WTC11 (cell line): ENCODE measurements at regions not wholly inside any gene's neighbourhood (a gene's known extent, or its start where the extent isn't known, plus 50 kb on each side); places are given as distances from the start of the nearest gene placed in this dataset.

Source experiments
- ATAC-seq: fragments of 200-7000 bp; cut with Tn5 transposase; 2 replicates; pipeline ENCODE4 v1.10.0; 2021; ENCODE audit warnings: mild to moderate bottlenecking, moderate library complexity
- CTCF ChIA-PET: fragments of 300-600 bp; sonication (Branson Sonifier 250); formaldehyde crosslinking; loops from one replicate; lab custom pipeline; 2021; ENCODE audit warnings: antibody characterized with exemption; lab: Charles Lee
- POLR2A ChIA-PET: fragments of 350-600 bp; sonication (Branson Sonifier 250); formaldehyde crosslinking; loops from one replicate; lab custom pipeline; 2021; ENCODE audit warnings: antibody characterized with exemption; lab: Charles Lee
- DNase-seq: peaks from one replicate; pipeline ENCODE4 v3.0.0; 2021; ENCODE audit warnings: low spot score
- H3K27ac Mint-ChIP-seq: 2 replicates; pipeline ENCODE4 v1.8.0; 2021; ENCODE audit warnings: mixed read lengths
- H3K27me3 Mint-ChIP-seq: 2 replicates; pipeline ENCODE4 v1.8.0; 2021; ENCODE audit warnings: low read depth, mild to moderate bottlenecking, moderate library complexity, mixed read lengths
- H3K36me3 Mint-ChIP-seq: 2 replicates; pipeline ENCODE4 v1.8.0; 2021; ENCODE audit warnings: mixed read lengths
- H3K4me1 Mint-ChIP-seq: 2 replicates; pipeline ENCODE4 v1.8.0; 2022; ENCODE audit warnings: mixed read lengths
- H3K4me3 Mint-ChIP-seq: 2 replicates; pipeline ENCODE4 v1.8.0; 2021; ENCODE audit warnings: mild to moderate bottlenecking, moderate library complexity, mixed read lengths
- H3K9me3 Mint-ChIP-seq: 2 replicates; pipeline ENCODE4 v1.8.0; 2021; ENCODE audit warnings: mixed read lengths
- CBFB ChIP-seq: sonication (generic); formaldehyde crosslinking; IDR thresholded peaks from 2 replicates; pipeline ENCODE4 v1.8.1; 2022; ENCODE audit warnings: mild to moderate bottlenecking, low read depth, missing genetic modification reagents
- EMX1 ChIP-seq: fragments of 250-450 bp; sonication (Bioruptor Pico); IDR thresholded peaks from 2 replicates; pipeline ENCODE4 v1.8.0; 2021; ENCODE audit warnings: mild to moderate bottlenecking
- GABPB1 ChIP-seq: sonication (generic); formaldehyde crosslinking; IDR thresholded peaks from 2 replicates; pipeline ENCODE4 v1.8.1; 2023; ENCODE audit warnings: mild to moderate bottlenecking, missing genetic modification reagents
- HMGA2 ChIP-seq: fragments of 250-450 bp; sonication (Bioruptor Pico); IDR thresholded peaks from 2 replicates; pipeline ENCODE4 v1.4.0; 2021; ENCODE audit warnings: mild to moderate bottlenecking, moderate library complexity
- JAZF1 ChIP-seq: fragments of 250-450 bp; sonication (Bioruptor Pico); IDR thresholded peaks from 2 replicates; pipeline ENCODE4 v1.9.0; 2021; ENCODE audit warnings: moderate library complexity, mild to moderate bottlenecking, inconsistent platforms
- MYBL2 ChIP-seq: sonication (generic); formaldehyde crosslinking; IDR thresholded peaks from 2 replicates; pipeline ENCODE4 v1.8.1; 2023; ENCODE audit warnings: mild to moderate bottlenecking, moderate library complexity, missing genetic modification reagents
- NFYB ChIP-seq: sonication (generic); formaldehyde crosslinking; conservative IDR thresholded peaks from 2 replicates; pipeline ENCODE4 v1.8.0; 2022; ENCODE audit warnings: low read depth, missing genetic modification reagents
- SMAD3 ChIP-seq: sonication (generic); formaldehyde crosslinking; IDR thresholded peaks from 2 replicates; pipeline ENCODE4 v1.8.0; 2022; ENCODE audit warnings: missing genetic modification reagents, mild to moderate bottlenecking, borderline replicate concordance
- ZNF317 ChIP-seq: sonication (generic); formaldehyde crosslinking; IDR thresholded peaks from 2 replicates; pipeline ENCODE4 v1.8.1; 2023; ENCODE audit warnings: low read depth, mild to moderate bottlenecking, moderate library complexity, missing genetic modification reagents, borderline replicate concordance
- ZNF423 ChIP-seq: fragments of 250-450 bp; sonication (Bioruptor Pico); IDR thresholded peaks from 2 replicates; pipeline ENCODE4 v2.1.2; 2022; ENCODE audit warnings: mild to moderate bottlenecking, moderate library complexity
- TF ChIP-seq, protein P1 (sequence below): fragments of 250-450 bp; sonication (Bioruptor Pico); IDR thresholded peaks from 2 replicates; pipeline ENCODE4 v1.9.0; 2021; ENCODE audit warnings: mild to moderate bottlenecking
- TF ChIP-seq, protein P2 (sequence below): sonication (generic); formaldehyde crosslinking; IDR thresholded peaks from 2 replicates; pipeline ENCODE4 v1.8.1; 2022; ENCODE audit warnings: low read depth, mild to moderate bottlenecking, moderate library complexity, missing genetic modification reagents, borderline replicate concordance
- TF ChIP-seq, protein P3 (sequence below): sonication (generic); formaldehyde crosslinking; IDR thresholded peaks from 2 replicates; pipeline ENCODE4 v1.8.1; 2023; ENCODE audit warnings: mild to moderate bottlenecking, moderate library complexity, missing genetic modification reagents
- TF ChIP-seq, protein P4 (sequence below): fragments of 250-450 bp; sonication (Bioruptor Pico); IDR thresholded peaks from 2 replicates; pipeline ENCODE4 v1.9.0; 2021; ENCODE audit warnings: moderate library complexity, mild to moderate bottlenecking, inconsistent platforms, borderline replicate concordance
- TF ChIP-seq, protein P5 (sequence below): sonication (generic); formaldehyde crosslinking; IDR thresholded peaks from 2 replicates; pipeline ENCODE4 v1.8.1; 2023; ENCODE audit warnings: mild to moderate bottlenecking, missing genetic modification reagents
- TF ChIP-seq, protein P6 (sequence below): sonication (generic); formaldehyde crosslinking; IDR thresholded peaks from 2 replicates; pipeline ENCODE4 v1.8.1; 2023; ENCODE audit warnings: mild to moderate bottlenecking, missing genetic modification reagents, borderline replicate concordance
- TF ChIP-seq, protein P7 (sequence below): sonication (generic); formaldehyde crosslinking; IDR thresholded peaks from 2 replicates; pipeline ENCODE4 v1.8.0; 2023; ENCODE audit warnings: mild to moderate bottlenecking, missing genetic modification reagents
- TF ChIP-seq, protein P8 (sequence below): fragments of 200-600 bp; IDR thresholded peaks from 2 replicates; pipeline ENCODE4 v1.8.0; 2022; ENCODE audit warnings: antibody characterized with exemption

DNA sequence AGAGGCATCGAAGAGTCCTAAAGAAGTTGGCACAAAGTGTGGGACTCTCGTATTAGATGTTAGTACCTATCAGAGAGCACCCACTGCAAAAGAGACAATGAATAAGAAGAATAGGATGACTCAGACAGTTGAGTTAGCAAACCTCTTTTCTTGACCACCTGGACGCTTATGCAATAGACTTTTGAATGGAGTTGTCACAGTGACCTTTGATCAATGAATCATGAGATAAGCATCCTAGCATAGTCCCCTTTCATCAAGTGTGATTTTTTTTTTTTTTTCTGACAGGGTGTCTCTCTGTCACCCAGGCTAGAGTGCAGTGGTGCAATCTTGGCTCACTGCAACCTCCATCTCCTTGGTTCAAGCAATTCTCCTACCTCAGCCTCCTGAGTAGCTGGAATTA lies 1417.9 kb upstream of the GOT2 start:
- no peak for ATAC-seq
- H3K36me3 Mint-ChIP-seq = peaks cover 18% of the 10 kb centered on the region
- no peaks in the 10 kb centered on the region for H3K27me3 Mint-ChIP-seq
- H3K4me1 Mint-ChIP-seq = no peaks in the 10 kb centered on the region
- H3K27ac Mint-ChIP-seq = no peak overlapping the region
- H3K9me3 Mint-ChIP-seq = peaks cover 38% of the 10 kb centered on the region
- no peak overlapping the region for H3K4me3 Mint-ChIP-seq
- POLR2A ChIA-PET = no interaction called here
- CTCF ChIA-PET = no interaction called here
- TF ChIP-seq, protein P1, sequence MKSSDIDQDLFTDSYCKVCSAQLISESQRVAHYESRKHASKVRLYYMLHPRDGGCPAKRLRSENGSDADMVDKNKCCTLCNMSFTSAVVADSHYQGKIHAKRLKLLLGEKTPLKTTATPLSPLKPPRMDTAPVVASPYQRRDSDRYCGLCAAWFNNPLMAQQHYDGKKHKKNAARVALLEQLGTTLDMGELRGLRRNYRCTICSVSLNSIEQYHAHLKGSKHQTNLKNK (CRISPR knock-in tag) = no peak
- TF ChIP-seq ZNF317 (CRISPR knock-in tag) (no peak), HMGA2 (no peak), GABPB1 (CRISPR knock-in tag) (no peak), MYBL2 (CRISPR knock-in tag) (no peak), NFYB (CRISPR knock-in tag) (no peak), SMAD3 (CRISPR knock-in tag) (no peak), JAZF1 (CRISPR knock-in tag) (no peak), CBFB (CRISPR knock-in tag) (no peak), EMX1 (CRISPR knock-in tag) (no peak)
- TF ChIP-seq, protein P2, sequence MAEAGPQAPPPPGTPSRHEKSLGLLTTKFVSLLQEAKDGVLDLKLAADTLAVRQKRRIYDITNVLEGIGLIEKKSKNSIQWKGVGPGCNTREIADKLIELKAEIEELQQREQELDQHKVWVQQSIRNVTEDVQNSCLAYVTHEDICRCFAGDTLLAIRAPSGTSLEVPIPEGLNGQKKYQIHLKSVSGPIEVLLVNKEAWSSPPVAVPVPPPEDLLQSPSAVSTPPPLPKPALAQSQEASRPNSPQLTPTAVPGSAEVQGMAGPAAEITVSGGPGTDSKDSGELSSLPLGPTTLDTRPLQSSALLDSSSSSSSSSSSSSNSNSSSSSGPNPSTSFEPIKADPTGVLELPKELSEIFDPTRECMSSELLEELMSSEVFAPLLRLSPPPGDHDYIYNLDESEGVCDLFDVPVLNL (CRISPR knock-in tag) = no peak
- TF ChIP-seq, protein P3, sequence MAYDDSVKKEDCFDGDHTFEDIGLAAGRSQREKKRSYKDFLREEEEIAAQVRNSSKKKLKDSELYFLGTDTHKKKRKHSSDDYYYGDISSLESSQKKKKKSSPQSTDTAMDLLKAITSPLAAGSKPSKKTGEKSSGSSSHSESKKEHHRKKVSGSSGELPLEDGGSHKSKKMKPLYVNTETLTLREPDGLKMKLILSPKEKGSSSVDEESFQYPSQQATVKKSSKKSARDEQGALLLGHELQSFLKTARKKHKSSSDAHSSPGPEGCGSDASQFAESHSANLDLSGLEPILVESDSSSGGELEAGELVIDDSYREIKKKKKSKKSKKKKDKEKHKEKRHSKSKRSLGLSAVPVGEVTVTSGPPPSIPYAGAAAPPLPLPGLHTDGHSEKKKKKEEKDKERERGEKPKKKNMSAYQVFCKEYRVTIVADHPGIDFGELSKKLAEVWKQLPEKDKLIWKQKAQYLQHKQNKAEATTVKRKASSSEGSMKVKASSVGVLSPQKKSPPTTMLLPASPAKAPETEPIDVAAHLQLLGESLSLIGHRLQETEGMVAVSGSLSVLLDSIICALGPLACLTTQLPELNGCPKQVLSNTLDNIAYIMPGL (CRISPR knock-in tag) = no peak
- TF ChIP-seq, protein P4, sequence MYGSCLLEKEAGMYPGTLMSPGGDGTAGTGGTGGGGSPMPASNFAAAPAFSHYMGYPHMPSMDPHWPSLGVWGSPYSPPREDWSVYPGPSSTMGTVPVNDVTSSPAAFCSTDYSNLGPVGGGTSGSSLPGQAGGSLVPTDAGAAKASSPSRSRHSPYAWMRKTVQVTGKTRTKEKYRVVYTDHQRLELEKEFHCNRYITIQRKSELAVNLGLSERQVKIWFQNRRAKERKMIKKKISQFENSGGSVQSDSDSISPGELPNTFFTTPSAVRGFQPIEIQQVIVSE = no peak
- TF ChIP-seq, protein P5, sequence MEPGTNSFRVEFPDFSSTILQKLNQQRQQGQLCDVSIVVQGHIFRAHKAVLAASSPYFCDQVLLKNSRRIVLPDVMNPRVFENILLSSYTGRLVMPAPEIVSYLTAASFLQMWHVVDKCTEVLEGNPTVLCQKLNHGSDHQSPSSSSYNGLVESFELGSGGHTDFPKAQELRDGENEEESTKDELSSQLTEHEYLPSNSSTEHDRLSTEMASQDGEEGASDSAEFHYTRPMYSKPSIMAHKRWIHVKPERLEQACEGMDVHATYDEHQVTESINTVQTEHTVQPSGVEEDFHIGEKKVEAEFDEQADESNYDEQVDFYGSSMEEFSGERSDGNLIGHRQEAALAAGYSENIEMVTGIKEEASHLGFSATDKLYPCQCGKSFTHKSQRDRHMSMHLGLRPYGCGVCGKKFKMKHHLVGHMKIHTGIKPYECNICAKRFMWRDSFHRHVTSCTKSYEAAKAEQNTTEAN (CRISPR knock-in tag) = no peak
- TF ChIP-seq, protein P6, sequence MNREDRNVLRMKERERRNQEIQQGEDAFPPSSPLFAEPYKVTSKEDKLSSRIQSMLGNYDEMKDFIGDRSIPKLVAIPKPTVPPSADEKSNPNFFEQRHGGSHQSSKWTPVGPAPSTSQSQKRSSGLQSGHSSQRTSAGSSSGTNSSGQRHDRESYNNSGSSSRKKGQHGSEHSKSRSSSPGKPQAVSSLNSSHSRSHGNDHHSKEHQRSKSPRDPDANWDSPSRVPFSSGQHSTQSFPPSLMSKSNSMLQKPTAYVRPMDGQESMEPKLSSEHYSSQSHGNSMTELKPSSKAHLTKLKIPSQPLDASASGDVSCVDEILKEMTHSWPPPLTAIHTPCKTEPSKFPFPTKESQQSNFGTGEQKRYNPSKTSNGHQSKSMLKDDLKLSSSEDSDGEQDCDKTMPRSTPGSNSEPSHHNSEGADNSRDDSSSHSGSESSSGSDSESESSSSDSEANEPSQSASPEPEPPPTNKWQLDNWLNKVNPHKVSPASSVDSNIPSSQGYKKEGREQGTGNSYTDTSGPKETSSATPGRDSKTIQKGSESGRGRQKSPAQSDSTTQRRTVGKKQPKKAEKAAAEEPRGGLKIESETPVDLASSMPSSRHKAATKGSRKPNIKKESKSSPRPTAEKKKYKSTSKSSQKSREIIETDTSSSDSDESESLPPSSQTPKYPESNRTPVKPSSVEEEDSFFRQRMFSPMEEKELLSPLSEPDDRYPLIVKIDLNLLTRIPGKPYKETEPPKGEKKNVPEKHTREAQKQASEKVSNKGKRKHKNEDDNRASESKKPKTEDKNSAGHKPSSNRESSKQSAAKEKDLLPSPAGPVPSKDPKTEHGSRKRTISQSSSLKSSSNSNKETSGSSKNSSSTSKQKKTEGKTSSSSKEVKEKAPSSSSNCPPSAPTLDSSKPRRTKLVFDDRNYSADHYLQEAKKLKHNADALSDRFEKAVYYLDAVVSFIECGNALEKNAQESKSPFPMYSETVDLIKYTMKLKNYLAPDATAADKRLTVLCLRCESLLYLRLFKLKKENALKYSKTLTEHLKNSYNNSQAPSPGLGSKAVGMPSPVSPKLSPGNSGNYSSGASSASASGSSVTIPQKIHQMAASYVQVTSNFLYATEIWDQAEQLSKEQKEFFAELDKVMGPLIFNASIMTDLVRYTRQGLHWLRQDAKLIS = no peak
- TF ChIP-seq, all 79 proteins: peak for 0
- DNase-seq = no peak

DNA sequence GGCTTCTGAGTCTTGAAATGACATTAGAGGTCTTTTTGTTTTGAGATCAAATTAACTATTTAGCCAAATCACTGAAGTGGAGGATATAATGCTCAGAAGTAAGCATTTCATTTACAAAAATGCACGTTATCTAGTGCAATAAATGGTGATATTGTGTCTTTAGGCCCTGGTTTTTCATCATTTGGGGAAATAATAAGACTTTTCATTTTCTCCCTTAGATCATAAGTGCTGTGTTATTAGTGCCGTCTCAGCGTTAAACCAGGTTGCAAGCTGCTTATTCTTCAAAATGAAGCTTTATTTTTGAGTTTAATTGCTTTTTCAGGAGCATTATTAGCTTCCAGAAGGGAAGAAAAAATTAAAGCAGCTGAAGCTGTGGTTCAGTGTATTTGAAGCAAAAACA lies 1416.8 kb upstream of the GOT2 start:
- no peak for DNase-seq
- H3K27ac Mint-ChIP-seq = no peak overlapping the region
- peaks cover 38% of the 10 kb centered on the region for H3K9me3 Mint-ChIP-seq
- H3K27me3 Mint-ChIP-seq = no peaks in the 10 kb centered on the region
- no peaks in the 10 kb centered on the region for H3K4me1 Mint-ChIP-seq
- H3K36me3 Mint-ChIP-seq = peaks cover 18% of the 10 kb centered on the region
- TF ChIP-seq, protein P7, sequence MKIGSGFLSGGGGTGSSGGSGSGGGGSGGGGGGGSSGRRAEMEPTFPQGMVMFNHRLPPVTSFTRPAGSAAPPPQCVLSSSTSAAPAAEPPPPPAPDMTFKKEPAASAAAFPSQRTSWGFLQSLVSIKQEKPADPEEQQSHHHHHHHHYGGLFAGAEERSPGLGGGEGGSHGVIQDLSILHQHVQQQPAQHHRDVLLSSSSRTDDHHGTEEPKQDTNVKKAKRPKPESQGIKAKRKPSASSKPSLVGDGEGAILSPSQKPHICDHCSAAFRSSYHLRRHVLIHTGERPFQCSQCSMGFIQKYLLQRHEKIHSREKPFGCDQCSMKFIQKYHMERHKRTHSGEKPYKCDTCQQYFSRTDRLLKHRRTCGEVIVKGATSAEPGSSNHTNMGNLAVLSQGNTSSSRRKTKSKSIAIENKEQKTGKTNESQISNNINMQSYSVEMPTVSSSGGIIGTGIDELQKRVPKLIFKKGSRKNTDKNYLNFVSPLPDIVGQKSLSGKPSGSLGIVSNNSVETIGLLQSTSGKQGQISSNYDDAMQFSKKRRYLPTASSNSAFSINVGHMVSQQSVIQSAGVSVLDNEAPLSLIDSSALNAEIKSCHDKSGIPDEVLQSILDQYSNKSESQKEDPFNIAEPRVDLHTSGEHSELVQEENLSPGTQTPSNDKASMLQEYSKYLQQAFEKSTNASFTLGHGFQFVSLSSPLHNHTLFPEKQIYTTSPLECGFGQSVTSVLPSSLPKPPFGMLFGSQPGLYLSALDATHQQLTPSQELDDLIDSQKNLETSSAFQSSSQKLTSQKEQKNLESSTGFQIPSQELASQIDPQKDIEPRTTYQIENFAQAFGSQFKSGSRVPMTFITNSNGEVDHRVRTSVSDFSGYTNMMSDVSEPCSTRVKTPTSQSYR (CRISPR knock-in tag) = no peak
- TF ChIP-seq, protein P8, sequence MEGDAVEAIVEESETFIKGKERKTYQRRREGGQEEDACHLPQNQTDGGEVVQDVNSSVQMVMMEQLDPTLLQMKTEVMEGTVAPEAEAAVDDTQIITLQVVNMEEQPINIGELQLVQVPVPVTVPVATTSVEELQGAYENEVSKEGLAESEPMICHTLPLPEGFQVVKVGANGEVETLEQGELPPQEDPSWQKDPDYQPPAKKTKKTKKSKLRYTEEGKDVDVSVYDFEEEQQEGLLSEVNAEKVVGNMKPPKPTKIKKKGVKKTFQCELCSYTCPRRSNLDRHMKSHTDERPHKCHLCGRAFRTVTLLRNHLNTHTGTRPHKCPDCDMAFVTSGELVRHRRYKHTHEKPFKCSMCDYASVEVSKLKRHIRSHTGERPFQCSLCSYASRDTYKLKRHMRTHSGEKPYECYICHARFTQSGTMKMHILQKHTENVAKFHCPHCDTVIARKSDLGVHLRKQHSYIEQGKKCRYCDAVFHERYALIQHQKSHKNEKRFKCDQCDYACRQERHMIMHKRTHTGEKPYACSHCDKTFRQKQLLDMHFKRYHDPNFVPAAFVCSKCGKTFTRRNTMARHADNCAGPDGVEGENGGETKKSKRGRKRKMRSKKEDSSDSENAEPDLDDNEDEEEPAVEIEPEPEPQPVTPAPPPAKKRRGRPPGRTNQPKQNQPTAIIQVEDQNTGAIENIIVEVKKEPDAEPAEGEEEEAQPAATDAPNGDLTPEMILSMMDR = no peak
- no peak for TF ChIP-seq ZNF423 (CRISPR knock-in tag)
- TF ChIP-seq, protein P4 = no peak
- POLR2A ChIA-PET = no interaction called here
- ATAC-seq = no peak
- no peak overlapping the region for H3K4me3 Mint-ChIP-seq
- CTCF ChIA-PET = no interaction called here
